GM12878 (cell line): ENCODE measurements at regions not wholly inside any gene's neighbourhood (a gene's known extent, or its start where the extent isn't known, plus 50 kb on each side); places are given as distances from the start of the nearest gene placed in this dataset.

Source experiments
- NFIC ChIP-seq: IDR thresholded peaks from 2 replicates; pipeline ENCODE4 v1.6.1; 2012; ENCODE audit warnings: low read depth, mild to moderate bottlenecking, inconsistent platforms, low read length, moderate library complexity
- SKIL ChIP-seq: fragments of 450-650 bp; IDR thresholded peaks from 2 replicates; pipeline ENCODE4 v1.6.1; 2017; ENCODE audit warnings: mild to moderate bottlenecking, low read depth, inconsistent platforms; ENCODE audit not compliant: poor library complexity, severe bottlenecking

- TF ChIP-seq NFIC = no peak
- TF ChIP-seq SKIL = no peak
Observed at GRCh38 chr9:20191228-20191840, 402.5 kb upstream of the SLC24A2 start.
